HG03575 (cell line): ENCODE measurements at regions not wholly inside any gene's neighbourhood (a gene's known extent, or its start where the extent isn't known, plus 50 kb on each side); places are given as distances from the start of the nearest gene placed in this dataset.

ENCODE experiments used
- ATAC-seq: cut with Tn5 transposase; IDR thresholded peaks from one replicate; pipeline ENCODE4 v1.9.1; 2021; ENCODE audit not compliant: unreplicated experiment, insufficient number of reproducible peaks, low FRiP score; ENCODE audit errors: extremely low read depth

- ATAC-seq = no peak
Measured at GRCh38 chr13:106362707-106363106, 172.8 kb downstream of the EFNB2 start.

GRCh38 chr13:106361621-106362020 lies 173.8 kb downstream of the EFNB2 start:
- no peak for ATAC-seq

GRCh38 chr13:106357198-106357597 lies 178.3 kb downstream of the EFNB2 start:
- no peak for ATAC-seq

- no peak for ATAC-seq
Measured at GRCh38 chr13:106355866-106356265, 179.6 kb downstream of the EFNB2 start.

GRCh38 chr13:106354961-106355360 lies 180.5 kb downstream of the EFNB2 start:
- ATAC-seq = no peak

GRCh38 chr13:106352850-106353249 lies 182.6 kb downstream of the EFNB2 start:
- no peak for ATAC-seq

- ATAC-seq = no peak
Measured at GRCh38 chr13:106351251-106351650, 184.2 kb downstream of the EFNB2 start.

GRCh38 chr13:106350208-106350607 lies 185.3 kb downstream of the EFNB2 start:
- no peak for ATAC-seq

- no peak for ATAC-seq
Measured at GRCh38 chr13:106349080-106349931, 186.2 kb downstream of the EFNB2 start.

- no peak for ATAC-seq
Measured at GRCh38 chr13:106348075-106348840, 187.2 kb downstream of the EFNB2 start.

- ATAC-seq = no peak
Measured at GRCh38 chr13:106344342-106344741, 191.1 kb downstream of the EFNB2 start.

GRCh38 chr13:106343836-106344235 lies 191.6 kb downstream of the EFNB2 start:
- no peak for ATAC-seq

- ATAC-seq = no peak
Measured at GRCh38 chr13:106340249-106340648, 195.2 kb downstream of the EFNB2 start.

GRCh38 chr13:106337096-106337850 lies 198.2 kb downstream of the EFNB2 start:
- no peak for ATAC-seq

GRCh38 chr13:106336668-106337067 lies 198.8 kb downstream of the EFNB2 start:
- no peak for ATAC-seq

GRCh38 chr13:106332621-106333020 lies 202.8 kb downstream of the EFNB2 start:
- ATAC-seq = no peak

GRCh38 chr13:106331116-106331515 lies 204.3 kb downstream of the EFNB2 start:
- no peak for ATAC-seq

- ATAC-seq = no peak
Measured at GRCh38 chr13:106329941-106330340, 205.5 kb downstream of the EFNB2 start.

GRCh38 chr13:106326751-106327150 lies 208.7 kb downstream of the EFNB2 start:
- no peak for ATAC-seq

GRCh38 chr13:106324444-106324843 lies 211.0 kb downstream of the EFNB2 start:
- ATAC-seq = no peak
